GM19351 (cell line): ENCODE measurements at regions not wholly inside any gene's neighbourhood (a gene's known extent, or its start where the extent isn't known, plus 50 kb on each side); places are given as distances from the start of the nearest gene placed in this dataset.

Experiments used
- ATAC-seq: cut with Tn5 transposase; IDR thresholded peaks from one replicate; pipeline ENCODE4 v1.9.1; 2021; ENCODE audit warnings: mild to moderate bottlenecking, moderate library complexity; ENCODE audit not compliant: unreplicated experiment

DNA sequence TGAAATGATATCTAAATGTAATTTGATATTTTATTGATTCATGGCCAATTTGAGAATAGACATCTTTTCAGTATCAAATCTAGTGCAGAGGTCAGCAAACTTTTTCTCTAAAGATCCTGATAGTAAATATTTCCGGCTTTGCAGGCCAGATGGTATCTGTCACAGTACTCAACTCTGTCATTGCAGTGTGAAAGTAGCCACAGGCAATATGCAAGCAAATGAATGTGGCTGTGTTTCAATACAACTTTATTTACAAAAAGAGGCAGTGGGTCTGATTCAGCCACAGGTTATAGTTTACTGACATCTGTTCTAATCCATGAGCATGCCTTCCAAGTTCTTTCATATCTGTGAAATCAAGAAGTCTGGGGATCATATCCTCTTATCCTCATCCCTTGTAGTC is 221.2 kb downstream of the PRDM2 start:
- ATAC-seq = no peak

DNA sequence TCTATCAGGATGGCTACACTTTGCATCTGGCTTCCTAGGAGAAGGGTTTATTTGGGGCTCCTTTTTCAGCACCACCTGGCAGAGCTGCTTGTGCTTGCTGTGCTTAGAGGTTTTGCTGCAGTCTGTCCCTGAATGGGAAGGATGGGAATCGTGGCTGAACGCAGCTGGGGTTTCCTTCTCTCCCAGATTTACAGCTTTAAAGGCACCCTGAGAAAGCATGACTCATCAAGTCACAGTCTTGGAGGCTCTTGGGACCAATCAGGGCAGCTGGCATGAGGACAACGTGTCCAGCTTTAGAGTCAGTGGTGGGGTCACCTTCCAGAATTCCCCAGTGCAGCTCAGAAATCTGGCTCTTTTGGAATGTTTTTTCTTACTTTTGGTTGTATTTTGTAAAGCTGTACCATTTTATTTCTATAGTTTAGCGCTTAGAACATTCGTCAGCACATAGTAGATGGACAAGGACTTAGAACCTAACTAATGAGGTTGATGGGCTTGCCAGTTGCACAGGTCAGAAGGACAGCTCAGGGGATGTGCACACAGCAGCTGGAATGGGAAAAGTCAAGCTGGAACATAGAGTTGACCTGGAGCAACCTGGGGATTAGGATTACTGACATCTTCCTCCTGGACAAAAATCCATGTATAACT is 222.6 kb downstream of the PRDM2 start:
- no peak for ATAC-seq

DNA sequence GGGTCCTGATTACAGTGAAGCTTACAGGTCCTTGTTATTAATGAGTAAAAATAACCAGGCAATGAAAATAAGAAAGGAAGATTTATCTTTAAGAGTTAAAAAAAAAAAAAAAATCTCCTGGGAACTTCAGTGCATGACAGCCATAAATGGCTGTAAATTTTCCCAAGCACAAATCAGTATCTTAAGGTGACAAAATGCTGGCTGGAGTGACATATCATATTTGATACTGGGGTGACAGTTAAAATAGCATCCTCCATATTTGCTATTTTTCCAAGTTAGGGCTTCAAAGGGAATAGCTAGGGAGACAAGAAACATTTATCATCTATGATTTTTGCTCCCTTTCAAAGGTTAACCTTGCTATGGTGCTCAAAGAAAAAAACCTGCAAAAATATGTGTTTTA is 226.6 kb downstream of the PRDM2 start:
- no peak for ATAC-seq

DNA sequence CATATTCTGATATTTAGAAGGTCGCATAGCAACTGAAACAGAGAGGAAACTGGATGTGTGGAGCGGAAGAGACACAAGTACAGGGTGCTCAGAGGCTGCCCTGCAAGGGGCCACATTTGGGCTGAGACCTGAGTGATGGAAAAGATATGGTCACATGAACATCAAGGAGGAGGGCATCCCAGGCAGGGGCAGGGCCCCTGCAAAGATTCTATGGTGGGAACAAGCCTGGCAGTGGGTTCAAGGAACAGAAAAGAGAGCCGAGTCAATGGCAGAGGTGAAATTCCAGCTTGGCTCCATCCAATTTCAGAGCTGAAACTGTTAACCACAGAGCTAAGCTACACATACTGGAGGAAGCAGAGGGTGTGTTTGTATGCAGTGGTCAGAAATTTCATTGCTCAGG is 227.7 kb downstream of the PRDM2 start:
- ATAC-seq = no peak

DNA sequence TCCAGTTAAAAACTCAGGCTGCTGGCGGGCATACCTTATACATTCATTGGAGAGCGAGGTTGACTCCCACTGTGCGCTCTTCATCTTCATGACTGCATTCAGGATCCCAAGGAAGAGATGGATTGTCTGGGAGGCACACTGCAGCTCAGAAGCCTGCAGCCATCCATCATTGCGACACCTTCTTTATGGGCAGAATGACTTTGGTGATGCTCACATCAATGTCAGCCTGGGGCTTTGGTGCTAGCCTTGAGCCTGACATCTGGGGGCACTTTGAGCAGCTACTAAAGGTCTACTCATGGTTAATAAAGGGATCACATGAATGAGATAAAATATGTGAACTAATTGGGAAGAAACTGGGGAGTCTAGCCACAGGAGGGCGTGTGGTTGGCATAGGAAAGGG is 229.3 kb downstream of the PRDM2 start:
- no peak for ATAC-seq

DNA sequence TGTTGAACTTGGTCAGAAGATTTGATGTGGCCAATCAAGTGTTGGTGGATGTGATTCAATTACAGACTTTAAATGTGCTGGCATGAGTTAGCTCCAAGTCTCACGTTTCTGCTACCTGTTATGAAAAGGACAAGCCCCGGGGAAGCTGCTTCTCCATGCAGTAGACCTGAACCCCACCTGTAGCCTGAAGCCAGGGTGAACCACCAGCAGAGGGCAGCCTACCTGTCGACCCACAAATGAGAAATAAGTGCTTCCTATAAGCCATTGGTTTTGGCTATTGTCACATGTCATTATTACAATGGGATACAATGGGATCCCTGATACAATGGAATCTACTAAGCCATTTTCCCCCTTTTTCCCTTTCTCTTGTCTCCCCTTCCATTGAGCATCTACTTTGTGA is 230.2 kb downstream of the PRDM2 start:
- ATAC-seq = no peak

DNA sequence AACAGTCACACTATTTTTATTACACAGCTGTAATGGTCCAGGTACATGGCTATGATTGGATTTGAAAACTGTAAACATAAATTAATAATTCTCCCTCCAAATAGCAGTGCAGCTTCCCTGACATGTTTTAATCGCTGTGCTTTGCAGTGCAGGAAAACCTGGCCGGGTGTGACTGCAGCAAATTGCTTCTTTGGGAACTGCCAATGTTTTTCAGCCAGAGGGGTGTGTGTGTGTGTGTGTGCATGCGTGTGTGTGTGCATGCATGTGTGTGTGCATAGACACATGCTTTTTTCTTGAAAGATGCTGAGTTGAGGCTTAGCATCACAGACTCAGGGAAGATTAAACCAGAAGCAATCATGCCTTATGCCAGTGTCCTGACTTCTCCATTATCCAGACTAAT is 231.2 kb downstream of the PRDM2 start:
- ATAC-seq = no peak

DNA sequence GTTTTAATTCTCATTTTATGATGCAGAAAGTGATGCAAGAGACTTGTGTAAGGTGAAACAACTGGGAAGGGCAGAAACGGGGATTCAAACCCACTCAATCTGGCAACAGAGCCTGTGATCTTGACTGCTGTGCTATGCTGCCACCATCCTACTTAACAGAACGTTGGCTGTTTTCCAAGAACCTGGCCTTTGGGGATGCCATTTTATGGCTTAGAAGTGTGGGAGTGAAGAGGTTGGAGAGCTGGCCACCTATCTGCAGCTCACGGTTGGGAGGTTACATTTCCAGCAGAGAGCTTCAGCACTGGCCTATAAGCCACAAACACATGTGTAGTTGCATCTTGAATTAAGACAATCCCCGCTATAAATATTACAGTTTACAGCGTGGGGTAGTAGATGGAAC is 235.3 kb downstream of the PRDM2 start:
- ATAC-seq = no peak

DNA sequence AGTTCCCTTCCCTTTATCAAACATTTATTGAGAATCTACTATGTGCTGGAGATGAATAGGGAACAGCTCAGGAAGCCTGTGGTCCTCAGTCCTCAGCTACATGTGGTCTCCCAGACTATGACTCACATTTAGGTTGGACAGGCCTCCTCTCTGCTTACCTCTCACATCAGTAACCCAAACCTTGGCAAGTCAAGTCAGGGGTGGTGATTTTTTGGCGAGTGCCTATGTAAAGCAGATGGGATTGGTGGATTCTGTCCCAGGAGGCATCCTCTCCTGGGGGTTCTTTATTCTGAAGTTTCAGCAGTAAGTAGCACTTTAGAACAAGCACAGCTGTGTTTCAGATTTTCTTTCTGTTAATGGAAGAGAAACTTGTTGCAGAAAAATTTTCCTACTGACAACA is 241.3 kb downstream of the PRDM2 start:
- ATAC-seq = no peak

DNA sequence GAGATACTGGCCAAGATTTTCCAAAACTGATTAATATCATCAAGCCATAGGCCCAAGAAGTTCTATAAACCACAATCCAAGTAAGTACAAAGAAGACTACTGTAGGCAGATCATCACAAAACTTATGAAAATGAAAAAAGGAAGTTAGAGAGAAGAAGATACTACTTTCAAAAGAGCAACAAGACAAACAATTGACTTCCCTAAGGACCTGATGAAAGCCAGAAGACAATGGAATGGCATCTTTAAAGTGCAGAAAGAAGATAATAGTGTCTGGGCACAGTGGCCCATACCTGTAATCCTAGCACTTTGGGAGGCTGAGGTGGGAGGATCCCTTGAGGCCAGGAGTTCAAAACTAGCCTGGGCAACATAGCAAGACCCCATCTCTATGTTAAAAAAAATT is 243.1 kb downstream of the PRDM2 start:
- no peak for ATAC-seq

DNA sequence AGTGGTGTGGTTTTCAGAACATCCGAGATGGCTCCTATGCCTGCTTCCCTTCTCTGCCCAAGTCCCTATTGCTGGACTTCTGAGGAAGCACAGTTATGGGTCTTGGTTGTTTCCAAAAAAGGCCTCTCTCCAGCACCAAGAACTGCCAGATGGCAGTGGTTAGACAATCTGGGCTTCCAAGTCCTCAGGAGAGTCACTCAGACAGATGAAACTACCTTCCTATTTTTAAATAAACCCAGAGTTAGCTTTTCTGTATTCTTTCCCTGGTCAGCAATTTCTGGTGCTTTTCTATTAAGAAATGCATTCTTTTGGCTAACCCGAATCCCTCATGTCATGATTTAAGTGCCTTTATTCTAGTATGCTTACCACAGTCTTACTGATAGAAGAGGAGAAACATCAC is 245.9 kb downstream of the PRDM2 start:
- ATAC-seq = no peak

DNA sequence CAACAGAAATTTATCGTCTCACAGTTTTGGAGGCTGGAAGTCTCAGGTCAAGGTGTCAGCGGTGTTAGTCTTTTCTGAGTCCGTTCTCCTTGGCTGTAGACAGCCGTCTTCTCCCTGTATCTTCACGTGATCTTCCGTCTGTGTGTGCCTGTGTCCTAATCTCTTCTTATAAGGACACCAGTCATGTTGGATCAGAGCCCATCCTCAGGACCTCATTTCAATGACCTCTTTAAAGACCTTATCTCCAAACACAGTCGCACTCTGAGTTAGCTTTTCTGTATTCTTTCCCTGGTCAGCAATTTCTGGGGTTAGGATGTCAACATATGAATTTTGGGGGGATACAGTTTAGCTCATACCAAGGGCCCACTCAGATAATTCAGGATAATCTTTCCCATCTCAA is 247.7 kb downstream of the PRDM2 start:
- ATAC-seq = no peak

DNA sequence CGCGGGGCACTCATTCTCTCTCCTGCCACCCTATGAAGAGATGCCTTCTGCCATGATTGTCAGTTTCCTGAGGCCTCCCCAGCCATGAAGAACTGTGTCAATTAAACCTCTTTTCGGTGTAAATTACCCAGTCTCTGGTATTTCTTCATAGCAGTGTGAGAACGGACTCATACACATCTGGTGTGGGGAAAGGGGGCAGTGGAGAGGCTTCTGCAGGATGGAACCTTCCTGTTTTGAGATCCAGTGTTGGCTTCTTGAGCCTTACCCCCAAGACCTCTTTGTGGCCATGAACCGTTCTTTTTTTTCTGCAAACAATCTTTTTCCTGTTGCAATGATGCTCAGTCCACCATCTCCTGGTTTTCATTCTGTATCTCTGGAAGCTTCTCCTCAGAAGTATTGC is 248.4 kb downstream of the PRDM2 start:
- no peak for ATAC-seq

DNA sequence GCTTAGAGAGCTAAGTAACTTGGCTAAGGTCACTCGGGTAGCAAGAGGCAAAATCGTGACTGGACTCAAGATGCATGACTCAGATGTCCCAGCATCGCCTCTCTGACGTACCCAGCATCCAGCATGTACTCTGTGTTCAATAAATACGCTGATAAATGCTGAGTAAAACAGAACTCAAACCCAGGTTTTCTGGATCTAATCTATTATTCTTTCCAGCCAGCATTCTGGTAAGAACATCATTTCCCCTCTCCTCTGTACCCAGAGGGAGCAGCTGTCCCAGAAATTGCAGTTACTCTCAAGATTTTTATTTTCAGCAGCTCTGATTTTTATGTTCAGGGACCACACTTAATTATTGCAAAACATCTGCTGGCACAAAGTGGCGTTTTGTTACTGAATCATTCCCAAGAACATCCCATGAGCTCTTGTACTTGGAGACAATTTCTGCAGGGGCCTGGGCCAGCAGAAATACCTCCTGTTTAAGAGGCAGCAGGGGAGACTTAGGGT is 249.0 kb downstream of the PRDM2 start:
- ATAC-seq = no peak

DNA sequence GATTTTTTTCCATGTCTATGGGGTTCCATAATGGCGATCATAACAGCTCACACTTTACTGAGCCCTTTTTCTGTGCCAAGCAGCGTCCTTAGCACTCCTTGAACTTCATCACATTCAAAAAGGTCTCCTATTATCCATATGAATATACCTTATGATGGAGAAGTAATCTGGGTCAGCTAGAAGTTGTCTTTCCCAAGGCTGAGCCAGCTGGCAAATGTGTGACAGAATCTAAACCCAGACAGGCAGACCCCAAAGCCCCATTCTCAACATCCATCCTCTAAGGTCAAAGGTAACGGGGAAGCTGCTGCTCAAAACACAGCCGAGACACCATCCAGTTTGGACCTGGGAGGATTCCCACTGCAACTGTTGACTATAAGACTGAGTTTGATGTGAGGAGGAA is 249.6 kb downstream of the PRDM2 start:
- ATAC-seq = no peak

DNA sequence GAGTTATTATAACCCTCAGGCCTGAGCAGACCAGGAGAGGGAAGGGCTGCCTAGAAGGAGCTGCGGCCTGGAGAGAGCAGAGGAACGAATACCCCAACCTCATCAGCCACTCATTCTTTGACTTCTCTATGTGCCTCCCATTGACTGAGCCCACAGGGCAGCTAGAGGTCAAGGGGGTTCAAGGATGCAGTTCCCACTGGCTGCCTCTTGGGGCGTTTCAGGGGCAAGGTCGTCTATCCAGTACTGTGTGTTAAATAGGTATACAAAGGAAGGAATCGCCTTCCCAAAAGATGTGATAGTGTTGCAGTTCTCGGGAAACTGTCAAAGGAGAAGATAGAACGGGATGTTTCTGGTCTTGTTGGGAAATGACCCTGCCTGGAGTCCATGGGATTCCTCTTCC is 250.6 kb downstream of the PRDM2 start:
- no peak for ATAC-seq

DNA sequence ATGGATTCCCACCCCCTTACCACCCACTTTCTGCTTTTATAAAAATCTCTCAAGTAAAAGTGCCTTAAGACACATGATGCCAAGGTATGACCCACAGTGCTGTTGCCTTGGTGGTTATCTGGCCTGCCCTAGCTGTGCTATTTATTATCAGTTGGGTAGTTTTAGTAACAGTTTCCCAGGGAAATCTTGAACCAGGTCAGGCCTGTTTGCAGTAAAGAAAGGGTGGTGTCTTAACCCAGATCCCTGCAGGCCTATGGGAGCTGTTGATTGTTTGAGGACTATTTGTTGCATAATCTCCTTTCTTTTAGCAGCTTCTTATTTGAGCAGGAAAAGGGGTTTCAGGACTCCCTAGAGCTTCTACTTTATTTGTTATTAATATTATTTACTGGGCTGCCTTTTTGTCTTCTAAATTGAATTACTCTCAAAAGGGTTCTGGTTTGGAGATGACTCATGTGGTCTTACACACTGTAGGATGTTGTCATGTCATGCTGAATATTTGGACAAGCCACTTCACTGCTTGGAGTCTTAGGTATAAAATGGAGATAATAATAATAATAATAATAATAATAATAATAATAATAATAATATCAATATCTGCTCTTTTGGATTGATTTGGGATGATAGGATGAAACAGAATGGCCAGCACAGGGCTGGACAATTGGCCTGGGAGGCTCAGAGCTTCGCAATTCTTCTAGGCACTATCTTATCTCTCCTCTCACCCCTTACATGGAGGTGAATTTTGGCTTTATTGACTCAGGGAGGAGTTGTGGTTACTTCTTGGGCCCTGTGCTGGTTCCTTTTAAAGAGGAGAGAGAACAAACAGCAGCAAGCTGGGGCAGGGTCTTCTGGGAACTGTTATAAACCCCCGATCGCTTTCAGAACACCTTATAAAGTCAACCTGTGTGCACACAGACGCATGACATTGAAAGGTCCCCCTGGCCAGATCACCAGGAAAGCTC is 252.1 kb downstream of the PRDM2 start:
- no peak for ATAC-seq

DNA sequence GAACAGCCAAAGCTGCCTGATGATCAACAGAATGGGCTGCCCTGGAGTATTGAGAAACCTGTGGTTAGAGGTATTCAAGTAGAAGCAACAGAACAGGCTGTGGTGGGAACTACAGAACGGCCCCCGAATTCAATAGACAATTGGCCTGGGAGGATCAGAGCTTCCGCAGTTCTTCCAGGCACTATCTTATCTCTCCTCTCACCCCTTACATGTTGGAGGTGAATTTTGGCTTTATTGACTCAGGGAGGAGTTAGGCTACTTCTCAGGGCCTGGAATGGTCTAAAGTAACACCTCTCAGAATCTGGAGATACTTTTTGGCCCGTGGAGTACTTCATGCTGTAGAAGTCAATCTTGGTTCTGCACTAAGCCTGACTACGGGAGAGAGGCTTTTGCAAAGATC is 253.0 kb downstream of the PRDM2 start:
- ATAC-seq = no peak

DNA sequence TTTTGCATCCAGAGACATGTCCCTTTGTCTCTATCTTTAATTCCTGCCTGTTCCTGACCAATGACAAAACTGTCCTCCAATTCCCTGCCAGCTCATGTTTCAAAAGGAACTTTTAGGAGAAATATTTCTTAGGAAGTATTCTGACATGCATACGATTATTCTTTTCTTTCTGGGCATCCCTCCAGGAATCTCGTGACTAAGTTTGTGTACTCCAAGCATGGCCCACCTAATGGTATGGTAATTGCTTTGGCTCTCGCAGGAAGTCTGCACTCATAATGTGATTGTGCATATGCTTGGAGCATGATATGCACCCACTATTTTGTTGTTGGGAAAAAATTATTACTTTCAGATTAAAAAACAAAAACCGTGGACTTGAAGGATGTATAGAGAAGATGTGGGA is 256.4 kb downstream of the PRDM2 start:
- ATAC-seq = no peak

DNA sequence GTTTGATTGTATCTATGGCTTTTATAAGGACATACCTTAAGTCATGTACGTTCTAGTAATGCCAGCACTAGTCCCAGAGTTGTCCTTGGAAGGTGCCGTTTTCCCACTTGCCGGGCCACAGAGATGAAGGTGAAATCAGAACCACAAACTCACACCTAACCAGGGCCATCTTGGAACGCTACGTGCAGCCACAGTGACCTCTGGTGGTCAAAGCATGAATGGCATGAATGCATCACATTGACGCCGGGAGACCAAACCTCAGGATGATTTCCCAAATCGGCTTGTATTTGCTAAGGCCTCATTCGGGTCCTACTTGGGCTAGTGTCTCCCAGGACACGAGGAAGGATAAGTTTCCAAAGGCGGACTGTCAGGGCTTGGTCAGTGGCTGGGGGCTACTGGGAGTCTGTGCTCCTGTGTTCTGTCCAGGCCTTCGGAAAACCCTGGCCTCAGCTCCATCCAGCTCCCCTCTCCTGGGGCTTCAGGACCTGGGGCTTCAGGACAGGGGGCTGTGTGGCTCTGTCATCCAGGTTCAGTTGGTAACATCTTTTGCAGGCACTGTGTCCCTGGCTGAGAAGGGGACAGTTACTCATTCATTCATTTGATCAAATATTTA is 260.5 kb downstream of the PRDM2 start:
- no peak for ATAC-seq

DNA sequence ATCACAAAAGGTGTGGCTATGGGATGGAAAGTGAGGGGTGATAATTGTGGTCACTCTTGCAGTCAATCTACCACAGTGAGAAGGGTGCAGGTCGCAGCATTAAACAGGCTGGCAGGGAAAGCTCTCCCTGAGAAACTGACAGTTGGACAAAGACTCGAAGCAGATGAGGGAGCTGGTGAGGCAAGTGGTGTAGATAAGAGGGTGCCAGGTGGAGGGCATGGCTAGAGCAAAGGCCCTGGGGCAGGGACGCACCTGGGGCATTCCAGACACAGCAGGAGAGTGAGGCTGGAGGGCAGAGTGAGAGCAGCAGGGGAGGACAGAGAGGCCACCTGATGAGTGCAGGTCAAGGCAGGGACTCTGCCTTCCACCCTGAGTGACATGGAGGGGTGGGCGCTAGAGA is 264.8 kb downstream of the PRDM2 start:
- ATAC-seq = no peak
